HG02798 (cell line): ENCODE measurements at regions not wholly inside any gene's neighbourhood (a gene's known extent, or its start where the extent isn't known, plus 50 kb on each side); places are given as distances from the start of the nearest gene placed in this dataset.
"Not testable (repeated sequence)": the region's sequence is repeated elsewhere in the genome, so short reads cannot be mapped to it uniquely, and the experiment has no call there.

ENCODE experiments used
- ATAC-seq: cut with Tn5 transposase; IDR thresholded peaks from one replicate; pipeline ENCODE4 v1.9.1; 2021; ENCODE audit warnings: mild to moderate bottlenecking; ENCODE audit not compliant: unreplicated experiment, poor library complexity

DNA sequence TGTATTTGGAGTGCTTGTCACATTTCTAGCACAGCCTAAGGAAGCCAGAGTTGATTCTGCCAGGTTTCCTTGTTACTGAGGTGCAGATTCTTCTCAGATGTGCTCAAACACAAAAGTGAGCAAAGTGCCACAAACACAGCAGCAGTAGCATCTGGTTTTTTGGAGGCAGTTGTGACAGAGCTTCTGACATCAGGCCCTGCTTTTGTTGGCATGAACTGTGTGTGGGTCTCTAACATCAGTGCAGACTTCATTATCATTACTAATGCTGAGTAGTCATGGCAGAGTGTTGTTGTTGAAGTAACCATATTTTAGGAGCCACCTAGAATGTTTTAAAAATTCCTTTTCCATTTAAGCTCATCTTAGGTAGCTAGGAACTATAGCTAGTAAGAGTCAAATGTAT, 656.6 kb downstream of the ANKRD50 start:
- no peak for ATAC-seq

DNA sequence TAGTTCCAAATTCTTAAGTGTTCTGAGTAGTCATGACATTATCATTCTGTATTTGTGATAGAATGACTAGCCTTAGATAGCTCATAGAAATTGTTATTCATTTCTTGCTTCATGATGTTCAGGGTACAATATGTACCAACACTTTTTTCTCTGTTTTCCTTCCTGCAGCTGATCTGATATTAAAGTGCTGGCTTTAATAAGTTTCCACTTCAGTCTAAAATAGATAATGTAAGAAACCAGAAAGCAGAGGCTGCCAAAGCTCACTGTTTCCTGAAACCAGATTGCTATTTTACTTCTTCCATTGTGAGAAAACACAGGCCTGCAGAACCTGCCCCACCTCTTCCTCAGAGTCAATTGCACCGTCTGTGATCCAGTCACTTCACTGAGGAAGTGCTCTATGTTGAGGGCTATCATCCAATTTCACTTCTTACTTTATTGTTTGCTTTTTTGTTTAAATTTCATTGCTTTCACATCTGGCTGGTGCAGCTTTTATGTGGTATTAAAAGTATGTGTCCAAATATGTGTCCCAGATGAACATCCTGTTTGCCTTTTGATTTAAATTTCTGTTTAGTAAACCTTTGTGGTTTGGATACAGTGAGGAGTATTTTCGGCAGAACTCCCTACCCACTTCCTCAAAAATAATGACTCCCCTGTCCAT, 652.1 kb downstream of the ANKRD50 start:
- ATAC-seq: peak; percentile 58

GRCh38 chr4:124061413-124061812, 651.1 kb downstream of the ANKRD50 start:
- ATAC-seq: no peak

DNA sequence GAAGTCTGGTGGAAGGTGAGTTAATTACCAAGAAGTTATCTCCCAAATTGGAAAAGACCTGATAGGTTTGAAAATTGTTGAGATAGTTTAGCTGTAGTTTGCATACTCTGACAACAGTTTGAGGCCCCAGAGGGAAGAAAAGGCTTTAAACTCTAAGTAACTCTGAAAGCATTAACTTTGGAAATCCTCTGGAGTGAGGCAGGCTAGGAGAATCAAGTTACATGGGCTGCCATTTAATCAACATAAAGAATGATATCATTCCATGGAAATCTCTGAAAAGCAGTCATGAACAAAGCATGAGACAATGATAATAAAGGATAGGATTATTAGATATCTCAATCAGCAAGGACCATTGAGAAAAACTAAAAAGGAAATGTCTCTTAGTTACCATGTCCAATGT, 647.1 kb downstream of the ANKRD50 start:
- ATAC-seq: no peak

GRCh38 chr4:124065936-124066335, 646.6 kb downstream of the ANKRD50 start:
- ATAC-seq: no peak

- no peak for ATAC-seq
Observed at GRCh38 chr4:124066595-124066994, 645.9 kb downstream of the ANKRD50 start.

- no peak for ATAC-seq
Observed at GRCh38 chr4:124067046-124067445, 645.5 kb downstream of the ANKRD50 start.

- ATAC-seq: no peak
Observed at GRCh38 chr4:124070688-124071484, 641.6 kb downstream of the ANKRD50 start.

GRCh38 chr4:124075276-124075675, 637.3 kb downstream of the ANKRD50 start:
- ATAC-seq: not testable (repeated sequence)

- no peak for ATAC-seq
Observed at GRCh38 chr4:124079174-124079780, 633.3 kb downstream of the ANKRD50 start.

DNA sequence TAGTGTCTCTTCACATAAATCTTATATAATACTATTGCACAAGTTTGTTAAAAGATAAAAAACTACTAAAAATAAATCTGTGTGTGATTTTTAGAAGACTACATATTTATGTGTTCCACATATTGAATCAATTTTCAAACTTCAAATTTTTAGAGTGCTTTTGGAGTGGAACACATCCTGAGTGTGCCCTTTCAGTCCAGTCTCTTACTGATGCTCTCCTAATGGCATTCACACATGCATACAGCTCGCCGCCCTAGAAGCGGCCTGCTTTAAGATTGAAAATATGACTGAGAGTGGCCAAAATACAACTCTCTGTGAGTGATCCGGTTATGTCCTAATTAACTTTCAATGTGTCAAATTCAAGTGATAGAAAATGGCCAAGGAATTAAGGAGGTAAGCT, 628.8 kb downstream of the ANKRD50 start:
- no peak for ATAC-seq

DNA sequence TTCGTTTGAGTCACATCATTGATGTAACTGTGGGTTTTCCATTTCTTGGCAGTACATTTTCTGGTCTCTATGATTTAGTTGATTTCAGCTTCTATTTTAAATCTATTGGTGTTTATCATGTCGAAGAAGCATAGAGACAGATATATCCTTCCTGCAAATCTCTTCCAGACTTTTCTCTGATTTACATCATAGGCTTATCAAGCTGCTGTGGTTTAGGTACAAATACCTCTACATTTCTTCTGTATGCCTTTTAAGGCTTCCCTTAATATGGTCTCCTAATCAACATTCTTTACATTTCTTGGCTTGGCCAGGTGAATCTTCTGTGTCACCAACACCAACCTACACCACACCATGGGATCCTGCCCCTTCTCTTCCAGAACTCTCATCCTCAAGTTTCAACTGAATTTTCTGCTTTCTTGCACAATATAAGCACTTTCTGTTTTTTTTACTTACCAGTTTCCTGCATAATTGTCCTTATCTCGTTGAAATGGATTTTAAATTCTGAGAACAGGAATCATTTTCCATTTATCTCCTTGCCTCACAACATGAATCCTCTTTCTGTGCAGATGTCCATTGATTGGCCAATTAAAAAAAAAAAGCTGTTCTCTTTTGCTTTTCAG, 626.9 kb downstream of the ANKRD50 start:
- ATAC-seq: no peak

DNA sequence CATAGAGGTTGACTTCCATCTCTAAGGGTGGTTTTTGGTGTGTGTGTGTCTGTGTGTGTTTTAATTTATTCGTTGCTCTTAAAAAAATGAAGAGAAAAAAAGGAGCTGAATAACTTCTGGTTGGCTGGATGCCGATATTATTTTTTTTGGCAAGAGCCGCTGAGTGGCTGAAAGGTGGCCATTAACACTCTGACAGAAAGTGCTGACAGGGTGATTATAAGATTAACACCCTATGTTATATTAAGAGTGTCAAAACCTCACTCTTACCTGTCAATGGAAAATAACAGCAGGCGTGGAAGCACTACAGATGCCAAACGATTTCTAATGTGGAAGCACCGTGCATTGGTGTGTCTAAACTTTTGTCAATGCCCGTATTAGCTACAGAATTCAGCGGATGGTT, 622.5 kb downstream of the ANKRD50 start:
- ATAC-seq: no peak

DNA sequence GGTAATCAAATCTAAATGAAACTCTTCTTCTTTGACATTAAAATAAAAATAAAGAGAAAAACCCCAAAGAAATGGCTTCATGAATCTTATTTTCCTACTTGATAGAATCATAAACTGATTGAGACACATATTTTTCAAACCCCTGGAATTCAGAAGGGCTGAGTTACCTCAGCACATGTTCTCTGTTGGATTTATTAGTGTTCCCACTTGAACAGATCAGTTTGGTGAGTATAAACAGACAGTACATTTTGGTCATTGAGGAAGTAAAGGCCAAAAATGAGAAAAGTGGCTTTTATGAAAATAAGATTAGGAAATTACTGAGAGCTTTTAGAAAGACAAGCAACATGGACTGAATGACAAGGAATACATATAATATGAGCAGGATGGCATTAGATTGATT, 620.4 kb downstream of the ANKRD50 start:
- ATAC-seq: no peak

GRCh38 chr4:124092541-124092984, 620.0 kb downstream of the ANKRD50 start:
- no peak for ATAC-seq

DNA sequence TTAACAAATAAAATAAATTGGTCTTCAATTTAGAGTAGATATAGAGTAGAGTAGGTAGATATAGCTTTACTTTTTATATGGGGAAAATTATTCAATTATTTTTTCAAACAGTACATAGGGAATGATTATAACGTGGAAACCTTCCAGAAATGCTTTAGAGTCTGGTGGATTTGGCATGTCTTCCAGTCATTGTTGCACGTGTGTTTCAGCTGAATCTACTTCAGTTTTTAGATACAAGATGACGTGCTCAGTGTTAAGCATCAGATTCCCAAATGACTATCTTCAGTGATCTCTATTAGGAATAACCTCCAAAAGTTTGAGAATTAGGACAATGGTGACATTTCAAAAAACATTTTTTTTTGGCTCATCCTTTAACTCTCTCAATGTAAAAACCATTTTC, 616.9 kb downstream of the ANKRD50 start:
- ATAC-seq: no peak

DNA sequence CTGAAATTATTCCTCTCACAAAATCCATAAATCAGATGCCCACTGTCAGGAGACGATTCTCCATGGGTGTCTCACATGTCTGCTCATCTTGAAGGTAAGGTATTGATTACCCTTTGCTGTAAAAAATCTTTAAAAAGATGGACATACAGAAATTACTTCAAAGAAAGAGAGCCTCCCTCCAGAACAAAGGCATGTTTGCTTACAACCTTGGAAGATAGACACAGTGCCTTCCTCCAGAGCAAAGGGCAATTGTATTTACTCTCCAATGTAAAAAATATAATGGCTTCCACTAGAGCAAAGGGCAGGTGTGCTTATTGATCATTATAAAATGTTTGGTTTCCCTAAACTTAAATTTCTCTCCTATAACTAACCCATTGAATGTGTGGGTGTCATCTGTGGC, 616.2 kb downstream of the ANKRD50 start:
- no peak for ATAC-seq

- no peak for ATAC-seq
Observed at GRCh38 chr4:124097447-124097846, 615.1 kb downstream of the ANKRD50 start.

DNA sequence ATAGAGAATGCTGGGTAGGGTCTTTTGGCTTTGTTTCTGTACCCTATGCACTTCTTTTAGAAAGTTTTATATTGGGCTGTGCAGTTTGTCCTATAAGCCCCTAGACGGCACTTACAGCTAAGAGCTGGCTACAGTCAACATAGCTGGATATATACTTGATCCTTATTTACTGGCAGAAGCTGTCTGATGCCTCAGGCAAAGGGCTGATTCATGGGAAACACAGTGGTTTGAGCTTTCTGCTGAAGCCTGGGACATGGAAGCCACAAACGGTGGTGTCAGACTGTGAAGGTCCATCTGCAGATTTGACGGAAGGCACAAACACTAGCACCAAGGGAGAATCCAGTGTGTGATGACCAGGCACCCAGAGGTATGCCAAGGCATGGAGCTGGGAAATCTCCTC, 608.4 kb downstream of the ANKRD50 start:
- no peak for ATAC-seq

DNA sequence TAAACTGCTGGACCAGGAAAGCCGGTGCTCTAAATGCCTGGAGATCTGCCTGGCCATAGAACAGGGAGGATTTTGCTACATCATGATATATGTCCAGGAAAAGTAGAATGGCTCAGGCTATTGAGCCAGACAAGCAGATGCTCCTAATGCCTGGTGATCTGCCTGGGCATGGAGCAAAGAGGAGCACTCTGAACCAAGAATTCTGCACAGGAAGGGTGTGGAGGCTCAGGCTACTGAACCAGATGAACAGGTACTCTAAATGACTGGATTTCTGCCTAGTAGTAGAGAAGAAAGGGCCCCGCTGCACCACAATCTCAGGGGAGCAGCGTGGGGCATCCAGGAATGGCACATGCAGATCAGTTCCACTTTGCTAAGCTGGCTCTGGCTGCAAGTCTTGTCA, 607.9 kb downstream of the ANKRD50 start:
- no peak for ATAC-seq

DNA sequence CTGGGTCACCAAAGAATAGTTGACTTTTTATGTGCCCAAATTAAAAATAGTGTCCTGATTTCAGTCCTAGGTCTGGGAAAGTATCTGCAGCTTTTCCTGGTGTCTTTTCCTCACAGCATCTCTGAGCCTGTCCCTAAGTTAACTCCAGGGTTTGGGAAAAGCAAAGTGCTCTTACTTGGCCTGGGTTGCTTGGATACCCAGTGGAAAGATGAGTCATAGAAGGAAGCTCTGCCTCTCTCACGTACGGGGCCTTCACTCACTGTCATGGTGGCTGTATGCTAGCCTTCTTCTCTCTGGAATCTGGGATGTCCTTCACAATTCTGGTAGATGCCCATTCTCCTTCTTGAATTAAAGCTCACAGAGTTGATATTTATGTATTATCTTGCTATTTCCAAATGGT, 607.3 kb downstream of the ANKRD50 start:
- no peak for ATAC-seq
